Vagina (tissue), 2 donors: ENCODE measurements at regions not wholly inside any gene's neighbourhood (a gene's known extent, or its start where the extent isn't known, plus 50 kb on each side); places are given as distances from the start of the nearest gene placed in this dataset.

ENCODE experiments used
- DNase-seq, 2 donors: peaks; one replicate each; pipeline ENCODE4 v3.0.0-alpha.2; 2017; ENCODE audit errors: extremely low spot score in 2 of 2
- H3K27ac ChIP-seq: fragments of 200-600 bp; sonication (generic); one replicate; pipeline ENCODE4 v1.5.1; 2019
- H3K27me3 ChIP-seq: fragments of 200-600 bp; sonication (generic); one replicate; pipeline ENCODE4 v1.5.1; 2019
- H3K36me3 ChIP-seq, 2 donors: fragments of 200-600 bp; sonication (generic); one replicate each; pipeline ENCODE4 v1.5.1; 2017 to 2019
- H3K4me1 ChIP-seq: fragments of 200-600 bp; sonication (generic); one replicate; pipeline ENCODE4 v1.5.1; 2019
- H3K4me3 ChIP-seq, 2 donors: fragments of 200-600 bp; sonication (generic); 1 replicate in 1 of 2; 2 replicates in 1 of 2; pipeline ENCODE4 v1.5.1; 2016 to 2019
- H3K9me3 ChIP-seq: fragments of 200-600 bp; sonication (generic); one replicate; pipeline ENCODE4 v1.5.1; 2019
- CTCF ChIP-seq, 3 experiments: fragments of 450-650 bp in 2 of 3; fragments of 200-600 bp in 1 of 3; sonication (generic) in 1 of 3; IDR thresholded peaks; one replicate each; pipeline ENCODE4 v1.5.1; 2017 to 2019; ENCODE audit warnings: antibody characterized with exemption in 3 of 3, mild to moderate bottlenecking in 2 of 3, moderate library complexity in 2 of 3
- POLR2A ChIP-seq, 2 donors: fragments of 450-650 bp; IDR thresholded peaks; one replicate each; pipeline ENCODE4 v1.6.1; 2017; ENCODE audit warnings: antibody characterized with exemption in 2 of 2, mild to moderate bottlenecking in 2 of 2, moderate library complexity in 2 of 2
- POLR2AphosphoS5 ChIP-seq, 2 donors: sonication (generic); formaldehyde crosslinking; IDR thresholded peaks; one replicate each; pipeline ENCODE4 v1.9.0; 2017; ENCODE audit warnings: antibody characterized with exemption in 2 of 2, mild to moderate bottlenecking in 2 of 2, low read depth in 1 of 2; ENCODE audit not compliant: insufficient read depth in 1 of 2
- intact Hi-C: fragments of 100-400 bp; cut with DNase I; formaldehyde crosslinking; loops from one replicate; pipeline ENCODE4 v1.15.1; 2023

DNA sequence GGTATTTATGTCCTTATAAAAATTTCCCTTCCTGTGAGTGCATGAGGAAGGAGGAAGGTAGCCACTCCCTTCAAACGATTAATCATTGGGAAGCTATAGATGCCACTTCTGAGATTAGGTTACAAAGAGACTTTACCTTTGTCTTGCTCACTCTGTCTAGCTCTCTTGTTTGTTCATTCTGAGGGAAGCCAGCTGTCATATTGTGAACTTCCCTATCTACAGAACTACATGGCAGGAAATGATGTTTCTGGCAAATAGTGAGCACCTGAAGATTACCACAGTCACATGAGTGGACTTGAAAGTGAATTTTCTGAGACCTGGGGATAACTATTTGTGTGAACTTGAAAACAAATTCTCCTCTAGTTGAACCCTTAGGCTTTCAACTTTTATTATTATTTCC, 776.8 kb downstream of the CCDC85A start:
- intact Hi-C loops: no loop called here
- TF ChIP-seq CTCF (IDR thresholded peaks at IDR 0.05) (no peak), POLR2AphosphoS5 (IDR thresholded peaks at IDR 0.05; ENCODE audit: insufficient read depth in 1 of 2, low read depth in 1 of 2) (no peak), POLR2A (IDR thresholded peaks at IDR 0.05) (no peak)
- H3K4me3 ChIP-seq: no peak overlapping the region
- H3K27ac ChIP-seq: no peak overlapping the region
- H3K9me3 ChIP-seq: no peaks in the 10 kb centered on the region
- no peak for DNase-seq
- no peaks in the 10 kb centered on the region for H3K4me1 ChIP-seq
- no peaks in the 10 kb centered on the region for H3K36me3 ChIP-seq
- H3K27me3 ChIP-seq: no peaks in the 10 kb centered on the region

DNA sequence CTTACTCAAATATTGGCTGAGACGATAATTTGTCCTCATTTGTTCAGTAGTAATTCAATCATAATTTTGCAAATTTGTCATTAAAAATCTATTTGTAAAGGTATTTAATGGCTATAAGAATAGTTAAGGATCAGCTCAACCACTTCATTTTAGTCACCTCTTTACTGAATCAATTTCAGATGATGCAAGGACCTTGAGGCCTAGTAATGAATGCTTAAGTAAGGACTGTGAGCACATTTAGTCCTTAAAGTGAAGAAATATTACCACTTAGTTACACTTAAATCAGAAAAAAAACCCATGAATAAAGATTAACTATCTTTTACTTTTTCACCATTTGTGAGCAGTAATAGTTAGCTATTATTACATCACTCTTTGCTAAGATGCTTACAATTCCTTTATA, 778.9 kb downstream of the CCDC85A start:
- Histone ChIP-seq H3K9me3 (no peaks in the 10 kb centered on the region), H3K36me3 (no peaks in the 10 kb centered on the region), H3K27ac (no peak overlapping the region), H3K4me3 (no peak overlapping the region), H3K4me1 (no peaks in the 10 kb centered on the region), H3K27me3 (no peaks in the 10 kb centered on the region)
- no peak for TF ChIP-seq POLR2A (IDR thresholded peaks at IDR 0.05)
- TF ChIP-seq CTCF (IDR thresholded peaks at IDR 0.05): no peak
- no peak for TF ChIP-seq POLR2AphosphoS5 (IDR thresholded peaks at IDR 0.05; ENCODE audit: insufficient read depth in 1 of 2, low read depth in 1 of 2)
- DNase-seq: no peak
- intact Hi-C loops: no loop called here

GRCh38 chr2:56969513-56969912, 785.7 kb downstream of the CCDC85A start:
- Histone ChIP-seq H3K9me3 (no peaks in the 10 kb centered on the region), H3K27me3 (no peaks in the 10 kb centered on the region), H3K4me3 (no peak overlapping the region), H3K36me3 (no peaks in the 10 kb centered on the region), H3K4me1 (no peaks in the 10 kb centered on the region), H3K27ac (no peak overlapping the region)
- intact Hi-C loops: no loop called here
- DNase-seq: no peak
- TF ChIP-seq CTCF (IDR thresholded peaks at IDR 0.05) (no peak), POLR2A (IDR thresholded peaks at IDR 0.05) (no peak)

DNA sequence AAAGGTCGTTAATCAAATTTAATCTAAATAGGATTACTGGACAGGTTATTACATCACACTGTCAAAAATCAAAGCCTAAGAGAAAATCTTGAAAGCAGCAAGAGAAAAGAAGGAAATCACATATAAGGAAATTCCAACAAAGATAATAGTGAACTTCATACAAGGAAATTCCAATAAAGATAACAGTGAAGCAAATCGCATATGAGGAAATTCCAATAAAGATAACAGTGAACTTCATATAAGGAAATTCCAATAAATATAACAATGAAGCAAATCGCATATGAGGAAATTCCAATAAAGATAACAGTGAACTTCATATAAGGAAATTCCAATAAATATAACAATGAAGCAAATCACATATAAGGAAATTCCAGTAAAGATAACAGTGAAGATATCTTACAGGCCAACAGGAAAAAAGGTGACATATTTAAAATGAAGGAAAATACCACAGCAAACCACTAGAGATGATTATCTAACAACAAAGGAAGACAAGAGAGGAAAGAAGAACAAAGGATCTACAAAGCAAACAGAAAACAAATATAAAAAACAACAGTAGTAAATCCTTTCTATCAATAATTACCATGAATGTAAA, 787.7 kb downstream of the CCDC85A start:
- H3K4me3 ChIP-seq: no peak overlapping the region
- no peaks in the 10 kb centered on the region for H3K36me3 ChIP-seq
- H3K4me1 ChIP-seq: no peaks in the 10 kb centered on the region
- intact Hi-C loops: no loop called here
- no peak for TF ChIP-seq POLR2A (IDR thresholded peaks at IDR 0.05)
- no peak for TF ChIP-seq POLR2AphosphoS5 (IDR thresholded peaks at IDR 0.05; ENCODE audit: insufficient read depth in 1 of 2, low read depth in 1 of 2)
- no peak for TF ChIP-seq CTCF (IDR thresholded peaks at IDR 0.05)
- no peak overlapping the region for H3K27ac ChIP-seq
- H3K27me3 ChIP-seq: no peaks in the 10 kb centered on the region
- no peaks in the 10 kb centered on the region for H3K9me3 ChIP-seq
- DNase-seq: no peak

DNA sequence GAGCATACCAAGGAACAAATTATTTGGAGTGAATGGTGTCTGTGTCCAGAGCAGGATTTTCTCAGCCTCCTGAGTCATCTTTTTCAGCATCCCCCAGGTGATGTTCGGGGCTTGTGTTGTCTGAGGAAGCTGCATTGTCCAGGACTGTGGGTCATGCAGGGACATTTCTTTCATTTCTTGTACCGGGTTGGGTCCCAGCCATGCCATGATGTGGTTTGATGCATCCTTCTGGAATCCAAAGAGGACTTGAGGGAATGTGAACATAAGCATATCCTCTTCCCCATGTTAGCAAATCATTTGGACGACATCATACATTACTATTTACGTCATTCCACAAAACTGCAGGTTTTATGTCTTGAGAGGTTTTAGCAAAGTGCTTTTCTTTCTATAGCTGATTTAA, 797.8 kb downstream of the CCDC85A start:
- Histone ChIP-seq H3K4me1 (no peaks in the 10 kb centered on the region), H3K4me3 (no peak overlapping the region), H3K27me3 (no peaks in the 10 kb centered on the region), H3K27ac (no peak overlapping the region), H3K9me3 (no peaks in the 10 kb centered on the region), H3K36me3 (no peaks in the 10 kb centered on the region)
- TF ChIP-seq POLR2A (IDR thresholded peaks at IDR 0.05) (no peak), POLR2AphosphoS5 (IDR thresholded peaks at IDR 0.05; ENCODE audit: insufficient read depth in 1 of 2, low read depth in 1 of 2) (no peak), CTCF (IDR thresholded peaks at IDR 0.05) (no peak)
- intact Hi-C loops: no loop called here
- DNase-seq: no peak
